ENCODE measurements at regions not wholly inside any gene's neighbourhood (a gene's known extent, or its start where the extent isn't known, plus 50 kb on each side); places are given as distances from the start of the nearest gene placed in this dataset.

DNA sequence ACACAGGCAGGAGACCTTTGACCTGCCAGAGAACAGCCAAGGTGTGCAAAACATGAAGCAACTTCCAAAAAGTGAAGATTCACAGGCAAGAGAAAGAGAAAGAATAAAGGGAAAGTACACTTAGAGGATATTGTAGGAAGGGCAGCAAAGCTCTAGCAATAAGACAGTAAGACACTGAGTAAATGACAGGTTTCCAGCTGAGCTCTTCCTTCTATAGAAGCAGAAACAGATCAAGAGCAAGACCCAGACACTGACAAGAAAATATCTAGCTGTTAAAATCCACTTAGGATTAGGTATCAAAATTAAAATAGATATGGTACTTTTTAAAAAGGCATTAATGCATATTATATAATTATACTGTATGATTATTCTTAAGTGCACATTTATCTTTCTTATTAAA lies 333.4 kb downstream of the RAP2B start:
- intact Hi-C loops (cut with micrococcal nuclease): no loop called here
- H3K79me2 ChIP-seq (ENCODE audit: insufficient read depth, low read length): no peaks in the 10 kb centered on the region
- no peaks in the 10 kb centered on the region for H3K4me1 ChIP-seq (ENCODE audit: control insufficient read depth in 1 of 2, insufficient read depth in 2 of 2, low read length in 2 of 2)

More for the DNA sequence above, 333.4 kb downstream of the RAP2B start:
- ATAC-seq (no peak), DNase-seq (ENCODE audit: low read depth, low spot score) (no peak)
- H3K27me3 ChIP-seq (ENCODE audit: insufficient read depth, low read length): no peaks in the 10 kb centered on the region
- H3K36me3 ChIP-seq (ENCODE audit: control insufficient read depth in 1 of 2, insufficient read depth in 2 of 2, low read length in 2 of 2): no peaks in the 10 kb centered on the region
- no peaks in the 10 kb centered on the region for H3K9me2 ChIP-seq (ENCODE audit: insufficient read depth)
- H4K20me1 ChIP-seq (ENCODE audit: insufficient read depth): no peaks in the 10 kb centered on the region
- ChIA-PET RAD21 (ENCODE audit: low non-redundant PET in 1 of 2, low total read pairs in 2 of 2, uncharacterized antibody in 2 of 2, unreplicated experiment in 2 of 2) (no interaction called here), CTCF (no interaction called here), POLR2A (no interaction called here)
- no peaks in the 10 kb centered on the region for H3K9me3 ChIP-seq (ENCODE audit: control insufficient read depth in 1 of 2, insufficient read depth in 1 of 2, low read depth in 1 of 2, low read length in 2 of 2)
- no peak overlapping the region for H3K9ac ChIP-seq (ENCODE audit: low read length)
- no peak overlapping the region for H3K4me3 ChIP-seq (replicated peaks in 1 of 2; ENCODE audit: low read depth in 1 of 2, low read length in 2 of 2)
- no peak overlapping the region for H3K4me2 ChIP-seq (ENCODE audit: low read length)
- no peak overlapping the region for H3K27ac ChIP-seq (ENCODE audit: low read depth, low read length)
- H2AFZ ChIP-seq (ENCODE audit: low read depth, low read length, poor library complexity, severe bottlenecking): no peak overlapping the region
- BruUV-seq (replicated peaks): no TSS peak
- TF ChIP-seq CBX3 (IDR thresholded peaks at IDR 0.05; ENCODE audit: low read depth) (no peak), RAD21 (IDR thresholded peaks at IDR 0.05; ENCODE audit: low read depth) (no peak), FOSL1 (IDR thresholded peaks at IDR 0.05; ENCODE audit: low read depth) (no peak), POLR2A (IDR thresholded peaks at IDR 0.05; ENCODE audit: borderline replicate concordance, extremely low read depth, insufficient read depth, insufficient read length) (no peak), CEBPB (IDR thresholded peaks at IDR 0.05; ENCODE audit: low read depth) (no peak), ELF1 (IDR thresholded peaks at IDR 0.05; ENCODE audit: borderline replicate concordance, low read depth) (no peak), ZNF274 (IDR thresholded peaks at IDR 0.05; ENCODE audit: low read depth, low read length) (no peak), SIN3A (IDR thresholded peaks at IDR 0.05; ENCODE audit: low read depth) (no peak), SP1 (IDR thresholded peaks at IDR 0.05; ENCODE audit: low read depth) (no peak)
- TF ChIP-seq, protein P1, sequence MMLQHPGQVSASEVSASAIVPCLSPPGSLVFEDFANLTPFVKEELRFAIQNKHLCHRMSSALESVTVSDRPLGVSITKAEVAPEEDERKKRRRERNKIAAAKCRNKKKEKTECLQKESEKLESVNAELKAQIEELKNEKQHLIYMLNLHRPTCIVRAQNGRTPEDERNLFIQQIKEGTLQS (IDR thresholded peaks at IDR 0.05): no peak
- TF ChIP-seq, protein P2, sequence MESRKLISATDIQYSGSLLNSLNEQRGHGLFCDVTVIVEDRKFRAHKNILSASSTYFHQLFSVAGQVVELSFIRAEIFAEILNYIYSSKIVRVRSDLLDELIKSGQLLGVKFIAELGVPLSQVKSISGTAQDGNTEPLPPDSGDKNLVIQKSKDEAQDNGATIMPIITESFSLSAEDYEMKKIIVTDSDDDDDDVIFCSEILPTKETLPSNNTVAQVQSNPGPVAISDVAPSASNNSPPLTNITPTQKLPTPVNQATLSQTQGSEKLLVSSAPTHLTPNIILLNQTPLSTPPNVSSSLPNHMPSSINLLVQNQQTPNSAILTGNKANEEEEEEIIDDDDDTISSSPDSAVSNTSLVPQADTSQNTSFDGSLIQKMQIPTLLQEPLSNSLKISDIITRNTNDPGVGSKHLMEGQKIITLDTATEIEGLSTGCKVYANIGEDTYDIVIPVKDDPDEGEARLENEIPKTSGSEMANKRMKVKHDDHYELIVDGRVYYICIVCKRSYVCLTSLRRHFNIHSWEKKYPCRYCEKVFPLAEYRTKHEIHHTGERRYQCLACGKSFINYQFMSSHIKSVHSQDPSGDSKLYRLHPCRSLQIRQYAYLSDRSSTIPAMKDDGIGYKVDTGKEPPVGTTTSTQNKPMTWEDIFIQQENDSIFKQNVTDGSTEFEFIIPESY (IDR thresholded peaks at IDR 0.05; ENCODE audit: extremely low read depth, insufficient replicate concordance, low read length): no peak
- TF ChIP-seq, protein P3, sequence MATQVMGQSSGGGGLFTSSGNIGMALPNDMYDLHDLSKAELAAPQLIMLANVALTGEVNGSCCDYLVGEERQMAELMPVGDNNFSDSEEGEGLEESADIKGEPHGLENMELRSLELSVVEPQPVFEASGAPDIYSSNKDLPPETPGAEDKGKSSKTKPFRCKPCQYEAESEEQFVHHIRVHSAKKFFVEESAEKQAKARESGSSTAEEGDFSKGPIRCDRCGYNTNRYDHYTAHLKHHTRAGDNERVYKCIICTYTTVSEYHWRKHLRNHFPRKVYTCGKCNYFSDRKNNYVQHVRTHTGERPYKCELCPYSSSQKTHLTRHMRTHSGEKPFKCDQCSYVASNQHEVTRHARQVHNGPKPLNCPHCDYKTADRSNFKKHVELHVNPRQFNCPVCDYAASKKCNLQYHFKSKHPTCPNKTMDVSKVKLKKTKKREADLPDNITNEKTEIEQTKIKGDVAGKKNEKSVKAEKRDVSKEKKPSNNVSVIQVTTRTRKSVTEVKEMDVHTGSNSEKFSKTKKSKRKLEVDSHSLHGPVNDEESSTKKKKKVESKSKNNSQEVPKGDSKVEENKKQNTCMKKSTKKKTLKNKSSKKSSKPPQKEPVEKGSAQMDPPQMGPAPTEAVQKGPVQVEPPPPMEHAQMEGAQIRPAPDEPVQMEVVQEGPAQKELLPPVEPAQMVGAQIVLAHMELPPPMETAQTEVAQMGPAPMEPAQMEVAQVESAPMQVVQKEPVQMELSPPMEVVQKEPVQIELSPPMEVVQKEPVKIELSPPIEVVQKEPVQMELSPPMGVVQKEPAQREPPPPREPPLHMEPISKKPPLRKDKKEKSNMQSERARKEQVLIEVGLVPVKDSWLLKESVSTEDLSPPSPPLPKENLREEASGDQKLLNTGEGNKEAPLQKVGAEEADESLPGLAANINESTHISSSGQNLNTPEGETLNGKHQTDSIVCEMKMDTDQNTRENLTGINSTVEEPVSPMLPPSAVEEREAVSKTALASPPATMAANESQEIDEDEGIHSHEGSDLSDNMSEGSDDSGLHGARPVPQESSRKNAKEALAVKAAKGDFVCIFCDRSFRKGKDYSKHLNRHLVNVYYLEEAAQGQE (IDR thresholded peaks at IDR 0.05; ENCODE audit: low read depth): no peak
- TF ChIP-seq, protein P4, sequence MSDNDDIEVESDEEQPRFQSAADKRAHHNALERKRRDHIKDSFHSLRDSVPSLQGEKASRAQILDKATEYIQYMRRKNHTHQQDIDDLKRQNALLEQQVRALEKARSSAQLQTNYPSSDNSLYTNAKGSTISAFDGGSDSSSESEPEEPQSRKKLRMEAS (IDR thresholded peaks at IDR 0.05): no peak

Data from HCT116 (cell line).